Activated naive CD4-positive, alpha-beta T cell treated with anti-CD3 and anti-CD28 coated beads, Interleukin-2, amount 50 U/mL, for 24 hours (primary cell): ENCODE measurements at regions not wholly inside any gene's neighbourhood (a gene's known extent, or its start where the extent isn't known, plus 50 kb on each side); places are given as distances from the start of the nearest gene placed in this dataset.
"Not testable (repeated sequence)": the region's sequence is repeated elsewhere in the genome, so short reads cannot be mapped to it uniquely, and the experiment has no call there.

Experiments used
- H3K27ac Mint-ChIP-seq: one replicate; pipeline ENCODE4 v1.8.0; 2021; ENCODE audit warnings: mild to moderate bottlenecking, mixed read lengths
- H3K27me3 Mint-ChIP-seq: one replicate; pipeline ENCODE4 v1.8.0; 2021; ENCODE audit warnings: mixed read lengths
- H3K36me3 Mint-ChIP-seq: one replicate; pipeline ENCODE4 v1.8.0; 2021; ENCODE audit warnings: mixed read lengths
- H3K4me1 Mint-ChIP-seq: one replicate; pipeline ENCODE4 v1.8.0; 2021; ENCODE audit warnings: mixed read lengths
- H3K4me3 Mint-ChIP-seq: one replicate; pipeline ENCODE4 v1.8.0; 2021; ENCODE audit warnings: mild to moderate bottlenecking, mixed read lengths
- H3K9me3 Mint-ChIP-seq: one replicate; pipeline ENCODE4 v1.8.0; 2021; ENCODE audit warnings: mixed read lengths

DNA sequence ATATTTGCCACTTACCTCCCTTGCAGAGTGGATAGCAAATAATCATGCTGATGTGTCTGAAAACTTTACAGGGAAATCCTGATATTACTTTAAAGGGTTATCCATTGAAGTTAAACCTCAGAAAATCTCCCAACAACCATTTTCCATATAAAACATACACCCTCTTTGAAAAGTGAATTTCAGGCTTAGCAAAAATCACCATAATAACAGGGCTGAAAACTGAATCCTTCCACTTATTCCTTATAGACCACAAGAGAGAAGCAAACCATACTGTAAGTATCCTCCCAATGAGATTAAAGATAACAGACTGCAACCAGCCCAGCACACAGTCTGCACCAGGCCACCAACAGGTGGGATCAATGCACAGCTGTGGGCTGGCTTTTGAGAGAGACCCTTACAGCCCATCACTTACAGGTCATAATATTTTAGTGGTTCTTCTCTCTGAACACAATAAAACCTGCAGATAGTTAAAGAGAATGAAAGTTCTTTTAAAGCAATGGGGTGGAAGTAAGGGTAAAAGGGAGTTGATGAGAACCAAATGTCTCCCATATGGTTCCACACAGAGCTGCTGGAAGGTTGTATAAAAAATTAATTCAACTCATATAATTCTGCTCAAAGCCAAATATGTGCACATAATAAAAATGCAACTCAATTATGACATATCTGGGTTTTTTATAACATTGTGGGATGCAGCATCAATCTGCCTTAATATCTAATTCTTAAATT lies 376.2 kb upstream of the GRAMD2B start:
- no peaks in the 10 kb centered on the region for H3K36me3 Mint-ChIP-seq
- H3K4me3 Mint-ChIP-seq, result no peak overlapping the region
- H3K27ac Mint-ChIP-seq, result no peak overlapping the region
- no peaks in the 10 kb centered on the region for H3K4me1 Mint-ChIP-seq
- no peaks in the 10 kb centered on the region for H3K27me3 Mint-ChIP-seq
- no peaks in the 10 kb centered on the region for H3K9me3 Mint-ChIP-seq

DNA sequence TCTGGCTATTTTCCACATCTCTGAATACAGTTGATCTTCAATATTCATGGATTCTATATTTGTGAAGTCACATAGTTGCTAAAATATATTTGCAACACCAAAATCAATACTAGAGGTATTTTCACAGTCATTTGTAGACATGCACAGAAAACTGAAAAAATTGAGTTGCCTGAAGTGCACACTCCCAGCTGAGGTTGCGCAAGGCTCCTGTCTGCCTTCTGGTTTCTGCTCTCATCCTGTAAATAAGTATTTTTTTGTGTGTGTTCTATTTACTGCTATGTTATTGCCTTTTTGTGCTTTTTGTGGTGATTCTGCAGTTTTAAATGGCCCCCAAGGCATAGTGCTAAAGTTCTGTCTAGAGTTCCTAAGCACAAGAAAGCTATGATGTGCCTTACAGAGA lies 371.1 kb upstream of the GRAMD2B start:
- Mint-ChIP-seq H3K27ac (no peak overlapping the region), H3K4me1 (no peaks in the 10 kb centered on the region), H3K27me3 (no peaks in the 10 kb centered on the region), H3K9me3 (peaks cover 8% of the 10 kb centered on the region), H3K36me3 (no peaks in the 10 kb centered on the region), H3K4me3 (no peak overlapping the region)

DNA sequence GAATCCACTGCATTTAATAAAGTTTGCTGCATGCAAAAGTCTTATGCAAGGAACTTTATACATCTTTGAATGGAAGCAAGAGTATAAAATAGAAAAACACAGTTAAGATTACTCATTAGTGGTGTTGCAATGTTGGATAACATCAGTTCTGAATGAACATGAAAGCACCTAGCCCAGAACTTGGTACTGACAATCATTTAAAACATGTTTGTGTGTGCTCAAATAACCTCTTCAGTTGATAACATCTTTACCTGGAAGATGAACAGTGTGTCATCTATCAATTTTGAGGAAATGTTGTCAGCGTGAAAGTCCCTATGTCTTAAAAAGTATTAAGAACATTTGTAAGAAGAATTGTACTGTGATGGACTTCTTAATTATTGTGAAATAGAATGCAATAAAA lies 370.4 kb upstream of the GRAMD2B start:
- no peaks in the 10 kb centered on the region for H3K4me1 Mint-ChIP-seq
- H3K9me3 Mint-ChIP-seq, result peaks cover 8% of the 10 kb centered on the region
- no peak overlapping the region for H3K27ac Mint-ChIP-seq
- no peaks in the 10 kb centered on the region for H3K36me3 Mint-ChIP-seq
- no peaks in the 10 kb centered on the region for H3K27me3 Mint-ChIP-seq
- H3K4me3 Mint-ChIP-seq, result no peak overlapping the region

DNA sequence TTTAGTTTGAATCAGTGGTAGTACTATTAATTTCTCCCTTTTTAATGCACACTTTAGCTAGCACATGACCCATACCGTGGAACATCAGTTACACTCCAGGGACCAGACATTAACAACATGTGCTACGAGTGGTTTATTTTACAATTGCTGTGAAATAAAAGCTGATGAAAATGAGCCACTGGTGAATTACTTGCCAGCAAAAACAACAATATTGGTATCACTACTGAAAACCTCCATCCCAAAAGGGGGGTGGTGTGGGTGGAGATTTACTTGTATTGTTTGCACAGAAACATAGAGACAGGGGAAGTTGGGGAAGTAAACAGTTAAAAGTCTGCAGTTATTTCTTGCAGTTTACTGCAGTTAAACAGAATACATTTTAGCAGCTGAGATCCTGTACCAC lies 369.6 kb upstream of the GRAMD2B start:
- H3K4me3 Mint-ChIP-seq, result no peak overlapping the region
- no peaks in the 10 kb centered on the region for H3K4me1 Mint-ChIP-seq
- H3K36me3 Mint-ChIP-seq, result no peaks in the 10 kb centered on the region
- no peaks in the 10 kb centered on the region for H3K27me3 Mint-ChIP-seq
- H3K9me3 Mint-ChIP-seq, result peaks cover 8% of the 10 kb centered on the region
- H3K27ac Mint-ChIP-seq, result no peak overlapping the region

DNA sequence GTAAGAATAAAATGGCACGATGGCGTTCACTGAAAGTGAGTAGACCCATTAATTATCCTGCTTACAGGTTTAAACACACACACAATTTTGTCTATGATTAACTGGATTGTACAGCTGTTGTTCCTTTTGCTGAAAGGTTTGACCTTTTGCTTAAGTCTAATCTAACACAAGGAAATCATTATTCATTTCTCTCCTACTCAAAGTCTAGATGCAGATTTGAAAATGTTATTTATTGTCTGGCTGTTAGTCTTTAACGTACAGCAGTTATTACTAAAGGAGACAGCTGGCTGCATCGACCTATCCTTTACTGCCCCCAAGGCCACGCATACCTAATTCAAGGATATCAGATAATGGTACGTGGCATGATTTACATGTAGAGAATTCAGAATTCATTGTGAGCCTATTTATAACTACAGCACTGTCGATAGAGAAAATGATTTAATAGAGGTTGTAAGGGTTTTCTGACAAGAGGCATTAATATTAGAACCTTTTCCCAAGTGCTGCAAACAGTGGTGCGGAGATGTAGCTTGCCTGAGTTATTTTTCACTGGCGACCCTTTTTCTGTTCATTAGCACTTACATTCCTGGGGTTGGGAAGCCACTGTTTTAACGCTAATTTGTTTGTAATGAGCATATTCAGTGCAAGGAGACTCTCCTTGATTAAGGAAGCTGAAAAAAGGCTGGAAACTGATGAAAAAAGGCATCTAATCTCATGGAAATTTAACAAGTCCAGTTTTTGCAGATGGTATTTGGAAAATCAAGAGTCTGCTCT lies 368.4 kb upstream of the GRAMD2B start:
- H3K4me1 Mint-ChIP-seq, result no peaks in the 10 kb centered on the region

DNA sequence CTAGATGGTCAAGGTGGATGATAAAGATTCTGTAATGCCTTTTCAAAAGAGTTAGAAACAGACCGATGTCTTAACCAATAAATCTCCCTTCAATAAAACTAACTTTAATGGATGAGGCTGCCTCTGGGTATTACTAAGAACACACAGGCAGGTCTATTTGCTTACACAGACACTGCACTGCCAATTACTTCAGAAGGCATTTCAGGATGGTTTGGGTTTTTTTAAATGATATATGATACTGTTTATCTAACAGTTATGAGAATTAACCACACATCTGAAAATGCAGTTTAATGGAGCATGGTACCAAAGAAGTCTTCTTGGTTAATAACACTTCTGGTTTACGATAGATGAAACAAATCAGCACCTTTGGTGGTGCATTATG lies 367.9 kb upstream of the GRAMD2B start:
- Mint-ChIP-seq H3K27me3 (no peaks in the 10 kb centered on the region), H3K4me3 (no peak overlapping the region), H3K27ac (no peak overlapping the region), H3K36me3 (no peaks in the 10 kb centered on the region), H3K9me3 (peaks cover 8% of the 10 kb centered on the region), H3K4me1 (no peaks in the 10 kb centered on the region)

More for the DNA sequence above, 368.4 kb upstream of the GRAMD2B start:
- no peaks in the 10 kb centered on the region for H3K27me3 Mint-ChIP-seq
- H3K27ac Mint-ChIP-seq, result no peak overlapping the region
- no peak overlapping the region for H3K4me3 Mint-ChIP-seq
- H3K9me3 Mint-ChIP-seq, result peaks cover 8% of the 10 kb centered on the region
- H3K36me3 Mint-ChIP-seq, result no peaks in the 10 kb centered on the region

DNA sequence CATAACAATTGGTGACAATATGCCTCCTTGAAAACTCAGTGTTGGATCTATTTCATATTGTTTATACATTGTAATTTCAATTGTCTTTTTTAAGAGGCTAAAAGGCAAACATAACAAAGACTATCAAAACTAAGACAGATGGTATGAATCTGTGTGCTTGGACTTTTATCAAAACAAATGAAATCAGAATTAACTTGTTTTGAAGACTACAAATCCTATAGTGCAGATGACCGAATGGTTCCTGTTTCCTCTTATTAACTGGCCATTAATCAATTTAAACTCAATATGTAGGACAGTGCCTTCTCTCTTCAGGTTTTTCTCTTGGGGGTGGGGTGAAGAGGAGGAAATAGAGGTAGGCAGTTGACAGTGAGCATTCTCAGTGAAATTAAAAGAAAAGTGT lies 366.9 kb upstream of the GRAMD2B start:
- no peaks in the 10 kb centered on the region for H3K27me3 Mint-ChIP-seq
- peaks cover 8% of the 10 kb centered on the region for H3K9me3 Mint-ChIP-seq
- no peaks in the 10 kb centered on the region for H3K4me1 Mint-ChIP-seq
- no peaks in the 10 kb centered on the region for H3K36me3 Mint-ChIP-seq
- H3K4me3 Mint-ChIP-seq, result no peak overlapping the region
- no peak overlapping the region for H3K27ac Mint-ChIP-seq

DNA sequence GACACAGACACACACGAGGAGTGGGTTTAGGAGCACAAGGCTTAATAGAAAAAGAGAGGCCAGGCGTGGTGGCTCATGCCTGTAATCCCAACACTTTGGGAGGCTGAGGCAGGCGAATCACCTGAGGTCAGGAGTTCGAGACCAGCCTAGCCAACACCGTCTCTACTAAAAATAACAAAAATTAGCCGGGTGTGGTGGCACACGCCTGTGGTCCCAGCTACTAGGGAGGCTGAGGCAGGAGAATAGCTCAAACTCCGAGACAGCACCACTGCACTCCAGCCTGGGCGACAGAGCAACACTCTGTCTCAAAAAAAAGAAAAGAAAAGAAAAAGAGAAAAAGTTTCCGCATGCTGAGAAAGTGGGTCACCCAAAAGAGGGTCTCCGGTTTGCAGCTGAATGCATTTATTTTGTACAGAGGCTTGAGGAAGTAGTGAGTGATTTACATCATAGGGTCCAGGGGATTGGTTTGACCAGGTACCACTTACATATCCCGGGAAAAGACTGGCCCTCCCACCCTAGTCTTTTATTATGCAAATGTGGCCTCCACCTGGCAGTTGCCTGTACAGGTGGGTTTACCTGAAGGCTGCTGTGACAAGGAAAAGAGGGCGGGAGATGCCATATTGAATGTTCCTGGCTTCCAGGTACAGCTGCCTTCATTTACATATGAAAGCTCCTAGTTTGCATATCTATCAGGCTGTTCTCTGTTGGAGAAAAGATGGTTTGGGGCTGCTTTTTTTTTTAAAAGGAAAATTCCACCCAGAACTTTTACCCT lies 366.2 kb upstream of the GRAMD2B start:
- Mint-ChIP-seq H3K27ac (no peak overlapping the region), H3K36me3 (no peaks in the 10 kb centered on the region), H3K9me3 (peaks cover 8% of the 10 kb centered on the region), H3K27me3 (no peaks in the 10 kb centered on the region), H3K4me1 (no peaks in the 10 kb centered on the region), H3K4me3 (no peak overlapping the region)

DNA sequence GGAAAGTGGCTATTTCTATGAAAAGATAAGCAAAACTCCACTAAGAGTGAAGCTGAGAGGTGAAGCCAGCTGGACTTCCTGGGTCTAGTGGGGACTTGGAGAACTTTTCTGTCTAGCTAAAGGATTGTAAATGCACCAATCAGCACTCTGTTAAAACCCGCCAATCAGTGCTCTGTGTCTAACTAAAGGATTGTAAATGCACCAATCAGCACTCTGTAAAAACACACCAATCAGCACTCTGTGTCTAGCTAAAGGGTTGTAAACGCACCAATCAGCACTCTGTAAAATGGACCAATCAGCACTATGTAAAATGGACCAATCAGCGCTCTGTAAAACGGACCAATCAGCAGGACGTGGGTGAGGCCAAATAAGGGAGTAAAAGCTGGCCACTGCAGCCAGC lies 364.8 kb upstream of the GRAMD2B start:
- not testable (repeated sequence) for H3K36me3 Mint-ChIP-seq, H3K27me3 Mint-ChIP-seq, H3K27ac Mint-ChIP-seq

DNA sequence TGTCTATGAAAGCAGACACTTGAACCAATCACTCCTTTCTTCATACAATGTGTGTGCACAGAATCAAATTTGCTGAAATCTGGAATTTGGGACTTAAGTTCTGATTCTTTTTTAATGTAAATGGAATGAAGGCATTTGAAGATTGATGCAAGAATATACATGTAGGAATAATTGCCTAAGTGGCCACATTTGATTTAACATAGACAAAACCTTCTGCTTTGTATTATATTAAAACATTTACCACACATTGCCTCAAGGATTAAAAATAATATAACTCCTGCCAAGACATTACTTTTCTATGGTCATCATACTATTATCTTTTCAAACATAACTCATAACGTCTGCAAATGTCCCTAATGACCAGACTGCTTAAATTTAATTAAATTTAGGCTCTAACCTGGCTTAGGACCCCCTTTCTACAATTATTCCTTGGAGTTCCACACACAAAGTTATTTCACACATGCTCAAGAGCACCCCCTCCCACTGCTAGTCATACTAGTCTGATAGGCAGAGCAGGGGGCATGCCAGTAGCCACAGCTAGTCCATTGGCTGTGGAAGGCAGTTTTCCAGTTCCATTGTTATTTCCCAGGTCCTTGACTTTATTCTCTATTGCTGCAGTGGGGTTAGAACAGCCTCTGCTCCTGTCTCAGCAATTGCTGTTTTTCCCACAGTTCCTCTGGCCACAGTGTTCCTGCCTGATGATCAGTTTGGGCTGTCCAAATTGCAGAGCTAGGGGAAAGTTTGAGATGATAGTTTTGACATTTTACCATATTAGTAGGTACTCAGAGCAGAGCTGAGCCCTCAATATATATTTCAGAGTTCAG lies 360.6 kb upstream of the GRAMD2B start:
- Mint-ChIP-seq H3K9me3 (no peaks in the 10 kb centered on the region), H3K4me1 (no peaks in the 10 kb centered on the region), H3K27ac (no peak overlapping the region), H3K4me3 (no peak overlapping the region), H3K27me3 (no peaks in the 10 kb centered on the region), H3K36me3 (no peaks in the 10 kb centered on the region)

More for the DNA sequence above, 364.8 kb upstream of the GRAMD2B start:
- not testable (repeated sequence) for H3K9me3 Mint-ChIP-seq, H3K4me1 Mint-ChIP-seq, H3K4me3 Mint-ChIP-seq

DNA sequence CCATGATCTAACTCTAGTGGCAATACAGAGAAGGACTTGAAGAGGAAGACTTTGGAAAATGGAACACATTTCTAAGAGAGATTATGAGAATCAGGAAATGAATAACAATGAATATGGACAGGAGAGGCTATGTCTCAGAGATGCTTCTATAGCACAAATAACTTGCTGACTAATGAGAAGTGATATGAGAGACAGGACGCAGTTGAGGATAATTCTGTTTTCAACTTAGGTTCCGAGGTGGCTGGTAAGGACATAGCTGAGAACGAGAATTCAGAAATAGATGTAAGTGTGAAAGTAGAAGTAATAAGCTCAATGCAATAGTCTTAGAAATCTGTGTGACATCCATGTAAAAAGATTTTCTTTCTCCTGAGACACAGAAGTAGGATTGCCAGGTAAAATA lies 358.1 kb upstream of the GRAMD2B start:
- Mint-ChIP-seq H3K9me3 (no peaks in the 10 kb centered on the region), H3K4me3 (no peak overlapping the region), H3K27ac (no peak overlapping the region), H3K27me3 (no peaks in the 10 kb centered on the region), H3K4me1 (no peaks in the 10 kb centered on the region), H3K36me3 (no peaks in the 10 kb centered on the region)

DNA sequence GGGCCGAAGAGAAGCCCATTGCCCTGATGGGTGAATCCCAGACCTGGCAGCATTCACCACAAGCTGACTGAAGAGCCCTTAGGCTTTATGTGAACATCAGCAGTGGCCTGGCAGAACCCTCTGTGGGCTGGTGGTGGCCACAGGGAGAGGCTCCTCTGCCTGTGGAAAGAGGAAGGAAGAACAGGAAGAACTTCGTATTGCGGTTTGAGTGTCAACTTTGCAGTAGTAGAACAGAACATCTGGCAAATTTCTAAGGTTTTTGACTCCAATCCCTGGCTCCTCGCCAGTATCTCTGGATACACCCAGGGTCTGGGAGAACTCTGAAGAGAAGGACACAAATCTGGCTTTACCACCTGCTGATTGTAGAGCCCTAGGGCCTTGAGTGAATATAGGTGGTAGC lies 356.4 kb upstream of the GRAMD2B start:
- Mint-ChIP-seq H3K9me3 (no peaks in the 10 kb centered on the region), H3K27ac (no peak overlapping the region), H3K27me3 (no peaks in the 10 kb centered on the region), H3K4me1 (no peaks in the 10 kb centered on the region), H3K36me3 (no peaks in the 10 kb centered on the region), H3K4me3 (no peak overlapping the region)

DNA sequence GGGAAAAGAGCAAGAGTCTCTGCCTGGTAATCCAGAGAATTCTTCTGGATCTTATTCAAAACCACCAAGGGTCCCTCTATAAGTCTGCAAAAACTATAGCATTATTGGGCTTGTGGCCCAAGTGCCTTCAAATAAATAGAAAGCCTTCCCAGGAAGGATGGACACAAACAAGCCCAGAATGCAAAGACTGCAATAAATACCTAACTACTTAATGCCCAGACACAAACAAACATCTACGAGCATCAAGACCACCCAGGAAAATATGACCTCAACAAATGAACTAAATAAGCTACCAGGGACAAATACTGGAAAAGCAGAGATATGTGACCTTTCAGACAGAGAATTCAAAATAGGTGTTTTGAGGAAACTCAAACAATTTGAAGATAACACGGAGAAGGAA lies 355.8 kb upstream of the GRAMD2B start:
- Mint-ChIP-seq H3K4me3 (no peak overlapping the region), H3K27ac (no peak overlapping the region)

DNA sequence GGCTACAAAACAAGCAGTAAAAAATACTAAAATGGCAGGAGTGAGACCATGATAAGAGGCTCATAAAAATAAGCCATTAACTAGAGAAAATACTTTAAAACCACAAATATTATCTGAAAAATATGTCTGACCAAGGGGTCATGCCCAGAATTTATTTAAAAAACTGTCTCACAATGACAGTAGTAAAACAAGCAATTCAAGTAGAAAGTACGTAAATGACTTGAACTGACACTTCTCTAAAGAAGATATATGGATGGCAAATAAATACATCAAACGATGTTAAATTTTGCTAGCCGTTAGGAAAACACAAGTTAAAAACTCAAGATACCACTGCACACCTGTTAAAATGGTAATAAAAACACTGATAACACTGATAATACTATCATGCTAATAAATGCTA lies 353.9 kb upstream of the GRAMD2B start:
- no peaks in the 10 kb centered on the region for H3K27me3 Mint-ChIP-seq
- peaks cover 7% of the 10 kb centered on the region for H3K9me3 Mint-ChIP-seq
- H3K36me3 Mint-ChIP-seq, result peaks cover 2% of the 10 kb centered on the region

More for the DNA sequence above, 355.8 kb upstream of the GRAMD2B start:
- Mint-ChIP-seq H3K4me1 (no peaks in the 10 kb centered on the region), H3K9me3 (no peaks in the 10 kb centered on the region), H3K36me3 (no peaks in the 10 kb centered on the region), H3K27me3 (no peaks in the 10 kb centered on the region)

DNA sequence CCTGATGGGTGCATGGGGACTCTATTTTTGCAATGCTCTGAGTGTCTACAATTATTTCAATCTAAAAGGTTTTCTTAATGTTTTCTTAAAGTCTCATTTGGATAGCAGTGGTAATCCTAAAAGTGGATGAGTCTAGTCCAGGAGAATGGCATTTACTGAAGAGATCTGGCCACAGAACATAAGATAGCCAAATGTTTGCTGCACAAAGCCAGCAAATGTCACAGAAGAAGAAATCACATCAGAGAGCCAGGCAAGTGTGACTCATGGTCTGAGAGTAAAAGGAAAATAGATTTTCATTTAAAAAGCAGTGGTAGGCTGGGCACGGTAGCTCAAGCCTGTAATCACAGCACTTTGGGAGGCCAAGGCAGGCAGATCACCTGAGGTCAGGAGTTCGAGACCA lies 352.7 kb upstream of the GRAMD2B start:
- no peak overlapping the region for H3K4me3 Mint-ChIP-seq
- H3K4me1 Mint-ChIP-seq, result no peaks in the 10 kb centered on the region
- no peaks in the 10 kb centered on the region for H3K27me3 Mint-ChIP-seq
- H3K9me3 Mint-ChIP-seq, result peaks cover 7% of the 10 kb centered on the region
- H3K36me3 Mint-ChIP-seq, result peaks cover 2% of the 10 kb centered on the region
- no peak overlapping the region for H3K27ac Mint-ChIP-seq

More for the DNA sequence above, 353.9 kb upstream of the GRAMD2B start:
- Mint-ChIP-seq H3K4me3 (no peak overlapping the region), H3K4me1 (no peaks in the 10 kb centered on the region), H3K27ac (no peak overlapping the region)
